GM23338 (cell line): ENCODE measurements at regions not wholly inside any gene's neighbourhood (a gene's known extent, or its start where the extent isn't known, plus 50 kb on each side); places are given as distances from the start of the nearest gene placed in this dataset.

Source experiments
- CTCF ChIP-seq, 2 experiments: fragments of 200-600 bp in 1 of 2; sonication (generic) in 1 of 2; conservative IDR thresholded peaks; 2 replicates each; pipeline versions ENCODE4 v1.5.1 to v1.6.1; 2016 to 2017; ENCODE audit warnings: antibody characterized with exemption in 2 of 2, low read depth in 2 of 2, mild to moderate bottlenecking in 2 of 2, moderate library complexity in 1 of 2
- EZH2 ChIP-seq: fragments of 200-600 bp; sonication (generic); IDR thresholded peaks from one replicate; pipeline ENCODE4 v1.8.0; 2017; ENCODE audit warnings: antibody characterized with exemption, mild to moderate bottlenecking, low read depth; ENCODE audit not compliant: unreplicated experiment
- POLR2AphosphoS5 ChIP-seq: IDR thresholded peaks from 2 replicates; pipeline ENCODE4 v1.6.1; 2016; ENCODE audit warnings: antibody characterized with exemption, low read depth

GRCh38 chr6:97460394-97461080, 177.5 kb upstream of the MMS22L start:
- TF ChIP-seq POLR2AphosphoS5 = no peak
- TF ChIP-seq EZH2 = no peak
- no peak for TF ChIP-seq CTCF (conservative IDR thresholded peaks at IDR 0.05; ENCODE audit: low read depth in 2 of 2)
